Kasumi-1 (cell line): ENCODE measurements at regions not wholly inside any gene's neighbourhood (a gene's known extent, or its start where the extent isn't known, plus 50 kb on each side); places are given as distances from the start of the nearest gene placed in this dataset.

Experiments used
- DNase-seq, 2 experiments: peaks; one replicate each; lab custom pipeline; 2025; lab: John Stamatoyannopoulos, UW

- no peak for DNase-seq
These were observed 317.2 kb downstream of the PDGFC start for GRCh38 chr4:156654410-156654809.

GRCh38 chr4:156643826-156644225 lies 327.8 kb downstream of the PDGFC start:
- no peak for DNase-seq

DNA sequence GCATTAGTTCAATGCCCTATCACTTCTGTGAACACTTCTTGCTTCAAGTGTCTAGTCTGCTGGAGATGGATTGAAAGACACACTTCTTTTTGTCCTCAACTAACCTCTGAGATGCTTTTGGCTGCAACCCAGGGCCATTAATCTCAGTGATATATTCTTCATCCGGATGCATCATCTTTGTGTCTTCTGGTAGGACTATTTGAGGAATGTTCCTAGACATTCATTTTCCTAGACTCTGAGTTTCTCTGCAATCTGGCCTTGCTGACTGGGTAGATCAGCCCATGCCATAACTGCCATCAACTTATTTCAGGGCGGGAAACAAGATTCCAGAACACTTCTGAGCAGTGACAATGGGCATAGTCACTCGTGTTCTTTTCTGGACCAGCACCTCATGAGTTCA lies 329.4 kb downstream of the PDGFC start:
- no peak for DNase-seq

GRCh38 chr4:156638925-156639605 lies 332.5 kb downstream of the PDGFC start:
- DNase-seq, result no peak

DNA sequence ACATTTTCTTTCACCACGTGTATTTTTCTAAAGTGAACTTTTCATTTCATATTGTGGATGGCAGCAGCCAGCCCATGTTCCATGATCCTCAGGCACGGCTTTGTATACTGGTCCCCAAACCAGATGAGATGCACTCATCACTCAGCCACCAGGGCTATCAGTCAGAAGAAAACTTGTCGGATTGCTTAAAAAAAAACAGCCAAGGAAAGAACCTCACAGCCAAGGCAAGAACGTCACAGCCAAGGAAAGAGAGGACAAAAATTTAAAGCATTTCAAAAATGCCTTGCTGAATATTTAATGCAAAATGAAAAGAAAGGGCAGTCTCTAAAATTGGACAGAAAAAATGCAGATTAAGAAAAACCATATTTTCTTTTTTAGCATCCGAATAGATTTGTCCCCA lies 333.3 kb downstream of the PDGFC start:
- DNase-seq, result no peak

GRCh38 chr4:156636381-156636780 lies 335.2 kb downstream of the PDGFC start:
- DNase-seq, result no peak

- no peak for DNase-seq
These were observed 336.5 kb downstream of the PDGFC start for GRCh38 chr4:156635051-156635450.

- no peak for DNase-seq
These were observed 337.0 kb downstream of the PDGFC start for GRCh38 chr4:156634612-156635011.

DNA sequence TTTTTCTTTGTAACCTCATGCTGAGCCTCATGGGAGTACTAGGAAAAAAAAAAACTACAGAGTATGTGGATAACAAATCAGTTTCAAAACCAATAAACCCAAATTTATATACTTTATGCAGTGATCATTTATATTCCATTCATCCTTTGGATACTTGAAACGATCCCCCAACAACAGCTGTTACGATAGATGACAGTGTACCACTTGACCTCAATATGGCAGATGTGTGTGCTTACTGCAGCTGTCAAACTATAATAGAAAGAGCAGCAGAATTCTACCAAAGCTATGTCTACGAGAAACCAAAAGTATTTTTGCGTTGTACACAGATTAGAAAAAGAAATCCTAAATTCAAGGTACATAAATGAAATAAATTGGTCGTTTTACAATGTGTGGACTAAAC lies 337.8 kb downstream of the PDGFC start:
- no peak for DNase-seq

DNA sequence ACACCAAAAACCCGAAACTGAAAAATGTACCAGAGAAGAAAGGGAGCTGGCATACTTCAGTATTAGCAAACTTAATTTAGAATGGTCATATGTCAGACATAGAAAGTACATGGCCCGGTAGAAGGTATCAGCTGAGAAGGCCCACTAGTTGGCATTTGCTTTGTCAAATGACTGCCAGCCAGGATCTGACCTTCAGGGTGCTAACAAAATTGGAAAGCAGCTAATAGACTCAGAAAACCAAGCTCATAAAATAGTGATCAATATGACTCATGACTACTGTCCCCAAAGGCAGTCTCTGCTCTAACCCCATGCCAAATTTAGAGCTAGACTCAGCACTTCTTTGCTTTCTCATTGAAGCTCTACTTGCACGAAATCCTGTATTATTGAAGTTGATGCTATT lies 342.7 kb downstream of the PDGFC start:
- DNase-seq, result no peak

DNA sequence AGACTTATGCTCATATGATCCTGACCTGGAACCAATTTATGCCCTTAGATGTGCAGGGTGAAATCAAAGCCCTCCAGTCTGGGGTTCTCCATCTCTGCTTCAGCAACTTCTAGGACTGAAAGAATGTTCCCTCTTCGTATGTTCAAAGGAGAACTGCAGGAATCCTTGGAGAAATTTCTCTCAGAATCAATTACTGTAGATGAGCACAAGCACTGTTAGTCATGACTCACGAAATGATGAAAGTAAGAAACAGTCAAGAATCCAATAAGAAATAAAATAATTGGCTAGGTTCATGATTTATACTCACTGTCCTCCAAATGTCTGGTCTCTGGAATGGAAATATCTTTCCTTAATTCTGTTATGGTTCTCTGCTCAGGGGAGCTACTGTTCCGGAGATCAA lies 348.2 kb downstream of the PDGFC start:
- DNase-seq, result no peak

DNA sequence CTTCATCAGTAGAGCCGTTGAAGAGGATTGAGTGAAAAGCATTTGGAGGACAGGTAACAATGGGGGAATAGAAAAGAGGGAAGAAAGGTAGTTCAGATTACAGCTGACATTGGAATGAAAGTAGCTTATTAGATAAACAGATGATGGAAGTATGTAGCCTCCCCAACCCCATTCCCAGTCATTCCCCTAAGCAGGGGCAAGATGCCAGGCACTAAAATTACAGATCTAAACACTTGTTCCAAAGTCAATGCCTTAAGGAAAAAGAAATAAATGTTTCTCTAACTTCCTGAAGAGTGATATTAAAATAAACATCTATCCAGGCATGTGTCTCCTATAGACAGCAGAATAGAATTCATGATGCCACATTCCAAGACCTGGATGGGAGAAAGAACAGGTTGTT lies 350.8 kb downstream of the PDGFC start:
- no peak for DNase-seq

- no peak for DNase-seq
These were observed 352.3 kb downstream of the PDGFC start for GRCh38 chr4:156619154-156619934.

DNA sequence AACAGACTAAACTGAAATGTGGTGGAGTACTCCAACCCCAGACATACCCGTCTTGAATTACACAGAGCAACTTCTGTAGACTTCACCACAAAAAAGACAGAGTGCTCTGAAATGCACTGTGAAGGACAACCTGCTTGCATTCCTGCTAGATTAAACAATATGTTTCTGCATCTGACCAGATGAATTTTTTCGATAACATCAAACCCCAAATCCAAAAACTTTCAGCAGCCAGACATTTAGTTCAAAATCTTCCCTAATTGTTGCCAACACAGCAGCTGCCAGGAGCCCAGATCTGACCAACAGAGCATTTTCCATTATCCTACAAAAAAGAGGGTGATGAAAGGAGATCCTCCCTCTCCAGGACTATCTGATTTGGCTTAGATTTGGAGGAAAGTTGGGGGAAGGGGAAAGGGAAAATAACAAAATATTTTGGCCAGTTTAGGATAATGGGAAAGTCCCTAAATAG lies 356.5 kb downstream of the PDGFC start:
- no peak for DNase-seq

GRCh38 chr4:156614536-156614935 lies 357.1 kb downstream of the PDGFC start:
- DNase-seq, result no peak

GRCh38 chr4:156609421-156609820 lies 362.2 kb downstream of the PDGFC start:
- DNase-seq, result no peak

GRCh38 chr4:156608651-156609050 lies 362.9 kb downstream of the PDGFC start:
- no peak for DNase-seq

DNA sequence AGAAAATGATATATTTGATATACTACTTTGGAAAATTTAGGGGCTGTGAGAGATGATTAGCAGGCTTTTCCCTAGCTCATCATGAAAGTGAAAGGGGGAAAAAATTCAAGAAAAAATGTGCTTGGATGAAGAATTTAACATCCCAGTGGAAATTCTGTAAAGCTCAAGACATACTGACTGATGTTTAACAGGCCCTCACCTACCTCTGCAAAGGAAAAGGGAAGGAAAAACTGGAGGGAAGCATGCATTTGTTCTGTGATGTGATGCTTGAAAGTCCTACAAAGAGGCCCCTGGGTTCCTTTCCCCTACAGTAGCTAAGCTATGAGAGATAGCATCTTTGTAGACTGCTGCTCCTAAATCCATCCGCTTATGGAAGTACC lies 364.1 kb downstream of the PDGFC start:
- DNase-seq, result no peak

GRCh38 chr4:156606554-156607477 lies 364.8 kb downstream of the PDGFC start:
- DNase-seq, result no peak

DNA sequence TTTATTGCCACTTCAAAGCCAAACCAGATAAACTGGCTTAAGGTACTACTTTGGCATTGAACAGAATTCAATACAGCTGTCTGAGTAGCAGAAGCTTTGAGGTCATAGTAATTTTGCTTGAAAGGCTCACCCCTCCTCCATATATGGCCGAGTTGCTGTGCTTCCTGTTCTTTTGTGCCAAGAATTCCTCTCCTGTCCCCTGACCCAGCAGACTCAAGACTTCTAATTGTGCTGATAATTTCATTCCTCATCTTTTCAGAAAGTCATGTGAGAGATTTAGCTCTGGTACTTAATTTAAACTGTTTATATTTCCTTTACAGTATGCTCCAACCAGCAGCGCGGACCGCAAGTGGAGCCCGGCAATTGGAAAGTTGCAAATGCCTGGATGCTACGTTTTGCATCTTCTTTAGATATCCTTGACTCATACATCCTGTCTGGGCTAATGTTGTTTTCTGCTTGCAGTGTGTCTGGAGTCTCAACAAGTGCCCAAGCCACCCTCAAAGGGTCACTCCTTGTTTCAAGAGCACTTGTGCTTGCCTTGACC lies 373.4 kb downstream of the PDGFC start:
- DNase-seq, result no peak

DNA sequence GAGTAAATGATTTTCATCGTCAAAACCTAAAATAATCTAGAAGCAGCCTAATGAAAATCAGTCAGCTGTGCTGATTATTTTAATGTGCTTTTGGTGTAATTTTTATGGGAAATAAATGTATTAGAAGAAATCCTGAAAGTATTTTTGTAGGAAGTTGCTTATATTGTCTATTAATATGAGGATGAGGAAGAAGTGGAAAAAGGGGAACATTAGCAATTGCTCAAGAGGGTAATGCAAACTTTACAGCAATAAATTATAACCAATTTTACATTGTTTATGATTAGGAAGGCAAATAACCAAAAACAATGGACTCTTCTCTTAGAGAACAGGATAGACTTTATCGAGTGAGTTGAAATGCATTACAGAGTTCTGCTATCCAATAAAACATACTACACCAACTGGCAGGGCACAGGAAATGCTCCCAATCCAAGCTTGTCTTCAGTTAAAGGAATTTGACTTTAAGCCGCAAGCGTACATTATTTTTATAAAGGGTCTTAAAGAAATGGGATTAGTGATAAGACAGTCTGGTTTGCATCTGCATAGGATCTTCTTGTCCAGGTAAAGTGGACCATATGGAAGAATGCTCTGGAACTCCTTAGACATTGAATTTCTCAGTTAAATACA lies 374.8 kb downstream of the PDGFC start:
- no peak for DNase-seq

DNA sequence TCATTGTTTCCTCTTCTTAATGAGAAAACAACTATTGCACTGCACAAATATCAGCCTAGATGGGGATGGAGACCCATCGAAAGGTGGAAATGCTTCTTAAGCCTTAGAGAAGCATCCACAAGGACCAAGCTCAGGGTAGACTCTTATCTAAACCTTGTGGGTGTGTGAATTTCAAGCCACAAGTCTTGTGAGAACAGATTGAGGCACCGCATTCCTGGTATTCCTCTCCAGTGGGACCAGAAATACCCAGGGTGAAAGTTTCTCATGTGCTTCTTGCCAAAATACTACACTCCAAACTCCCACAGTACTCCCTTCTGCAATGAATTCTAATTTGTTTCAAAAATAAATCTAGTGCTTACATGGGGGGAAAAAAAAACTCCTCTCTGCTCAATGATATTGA lies 375.6 kb downstream of the PDGFC start:
- DNase-seq, result no peak
